GM21717 (cell line): ENCODE measurements at regions not wholly inside any gene's neighbourhood (a gene's known extent, or its start where the extent isn't known, plus 50 kb on each side); places are given as distances from the start of the nearest gene placed in this dataset.

ENCODE experiments used
- ATAC-seq: cut with Tn5 transposase; IDR thresholded peaks from one replicate; pipeline ENCODE4 v1.9.1; 2021; ENCODE audit warnings: mild to moderate bottlenecking, moderate library complexity; ENCODE audit not compliant: unreplicated experiment

DNA sequence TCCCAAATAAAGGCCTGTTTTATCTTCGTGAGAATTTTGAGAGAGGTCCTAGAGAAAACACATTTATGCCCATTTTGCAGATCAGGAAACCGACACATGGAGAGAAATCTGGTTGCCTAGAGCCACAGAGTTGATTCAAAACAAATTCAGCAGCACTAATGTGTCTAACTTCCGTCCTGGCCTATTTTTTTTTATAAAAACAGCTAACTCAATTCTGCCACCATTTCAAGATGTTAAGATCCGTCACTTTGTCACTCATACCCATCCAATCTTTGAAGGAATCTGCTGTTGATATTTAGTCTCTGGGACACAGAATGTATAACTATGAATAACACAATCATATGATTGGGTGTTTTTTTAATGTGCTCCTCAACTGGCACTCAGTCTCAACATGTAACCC, 611.1 kb upstream of the ARID1B start:
- ATAC-seq: no peak

DNA sequence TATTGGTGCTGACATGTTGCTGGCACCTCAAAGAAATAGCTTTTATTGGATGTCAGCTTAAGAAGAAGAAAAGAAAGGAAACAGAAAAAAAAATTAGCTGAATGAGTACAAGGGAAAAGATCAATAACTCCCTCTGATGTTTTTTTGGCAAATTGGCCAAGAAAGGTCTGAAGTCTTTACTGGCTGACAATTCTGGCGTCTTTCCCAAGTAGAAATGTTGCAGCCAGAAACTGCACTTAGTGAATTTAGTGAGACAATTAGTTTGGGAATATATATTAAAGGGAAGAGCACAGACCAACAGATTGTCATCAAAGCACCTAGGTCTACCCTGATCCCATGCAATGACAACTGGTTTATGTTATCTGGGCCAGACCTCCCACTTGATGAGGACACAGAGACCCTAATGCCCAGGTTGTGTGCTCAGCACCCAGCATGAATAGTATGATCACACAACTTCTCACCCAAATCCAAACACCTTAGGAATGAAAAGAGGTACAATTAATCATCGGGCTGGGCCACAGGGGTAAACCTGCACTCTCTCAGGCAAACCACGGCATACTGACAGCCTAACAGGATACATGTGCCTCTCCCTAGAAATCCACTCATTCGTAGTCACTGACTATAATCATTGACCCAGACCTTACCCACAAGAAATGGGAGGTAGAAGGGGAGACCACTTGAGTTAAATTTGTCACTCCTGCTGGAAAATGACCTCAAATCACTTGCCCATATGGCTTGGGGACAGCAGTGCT, 612.3 kb upstream of the ARID1B start:
- no peak for ATAC-seq

DNA sequence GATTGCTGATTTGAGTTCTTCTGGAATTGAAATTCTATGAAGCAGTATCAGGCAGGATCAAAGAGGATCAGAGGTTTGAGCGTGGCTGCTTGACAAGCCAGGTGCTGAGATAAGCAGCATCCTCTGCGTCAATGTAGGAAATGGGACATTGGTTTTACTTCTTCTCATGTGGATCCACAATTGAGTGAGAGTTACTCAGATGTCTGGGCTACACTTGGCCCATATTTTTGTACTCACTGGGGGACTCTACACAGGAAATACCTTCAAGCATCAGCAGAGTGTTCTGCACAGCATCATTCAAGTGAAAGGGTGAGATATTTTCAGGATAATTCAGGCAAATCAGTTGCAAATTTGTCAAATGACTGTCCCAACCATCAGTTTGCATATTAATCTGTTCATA, 613.9 kb upstream of the ARID1B start:
- ATAC-seq: no peak

DNA sequence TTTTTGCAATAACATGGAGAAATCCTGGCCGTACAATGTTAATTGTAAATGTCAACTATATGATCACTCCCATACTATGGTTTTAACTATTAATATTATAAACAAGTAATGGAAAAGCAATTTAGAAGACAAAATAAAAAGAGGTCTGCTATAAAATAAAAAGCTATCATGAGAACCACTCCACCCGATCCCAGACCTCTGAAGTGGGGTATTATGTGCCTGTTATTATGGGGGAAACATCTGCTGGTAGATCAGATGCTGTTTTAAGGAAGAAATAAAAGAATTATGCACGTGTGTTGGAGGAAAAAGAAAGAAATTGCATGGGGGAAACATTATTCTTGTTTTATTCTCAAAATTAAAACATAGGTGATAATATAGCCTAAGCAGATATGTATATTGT, 615.7 kb upstream of the ARID1B start:
- ATAC-seq: no peak

DNA sequence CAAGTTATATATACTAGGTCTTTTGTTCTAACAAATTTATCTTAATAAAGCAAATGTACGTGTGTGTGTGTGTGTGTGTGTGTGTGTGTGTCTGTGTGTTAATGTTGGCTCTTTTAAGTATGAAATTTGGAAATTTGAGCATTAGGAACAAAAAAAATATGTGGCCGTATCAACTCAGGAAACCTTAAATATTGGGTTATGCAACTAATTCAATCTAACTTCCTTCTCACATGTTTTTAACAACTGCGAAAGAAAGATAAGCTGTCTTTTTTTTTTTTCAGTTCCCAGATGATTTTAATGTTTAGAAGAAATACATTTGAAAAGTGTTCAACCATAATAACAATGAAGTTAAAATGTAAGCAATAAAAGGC, 616.4 kb upstream of the ARID1B start:
- no peak for ATAC-seq

DNA sequence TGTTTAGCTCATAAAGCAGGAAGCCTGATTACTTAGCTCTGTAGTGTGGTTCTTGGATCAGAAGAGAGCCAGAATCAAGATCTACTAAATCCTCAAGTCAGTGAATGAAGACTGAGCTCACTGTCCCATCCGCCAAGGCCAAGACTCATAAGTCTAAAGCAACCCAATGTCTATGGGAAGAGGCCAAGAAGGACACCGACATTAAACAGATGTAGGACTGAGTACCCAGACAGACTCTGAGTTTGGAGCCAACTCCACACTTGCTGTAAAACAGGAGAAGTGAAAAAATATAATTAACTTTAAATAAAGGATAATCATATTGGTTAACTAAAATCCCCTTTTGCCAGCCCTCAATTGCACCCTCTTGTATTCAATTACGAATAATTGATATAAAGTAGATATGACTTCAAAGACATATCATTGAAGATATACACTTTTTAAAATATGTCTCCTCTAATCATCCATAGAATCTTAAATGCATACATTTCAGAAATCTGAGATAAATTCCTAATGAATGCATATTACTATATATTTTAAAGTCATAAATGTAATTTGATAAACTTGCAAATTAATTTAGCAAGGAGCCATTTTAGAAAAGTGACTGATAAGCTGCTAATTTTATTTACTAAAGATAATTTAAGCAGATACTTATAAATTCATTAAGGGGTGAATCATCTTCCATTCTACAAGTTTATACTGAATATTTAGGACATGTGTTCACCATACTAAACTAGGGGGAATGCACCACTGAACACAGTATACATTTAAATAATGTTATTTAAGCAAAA, 617.0 kb upstream of the ARID1B start:
- ATAC-seq: no peak

DNA sequence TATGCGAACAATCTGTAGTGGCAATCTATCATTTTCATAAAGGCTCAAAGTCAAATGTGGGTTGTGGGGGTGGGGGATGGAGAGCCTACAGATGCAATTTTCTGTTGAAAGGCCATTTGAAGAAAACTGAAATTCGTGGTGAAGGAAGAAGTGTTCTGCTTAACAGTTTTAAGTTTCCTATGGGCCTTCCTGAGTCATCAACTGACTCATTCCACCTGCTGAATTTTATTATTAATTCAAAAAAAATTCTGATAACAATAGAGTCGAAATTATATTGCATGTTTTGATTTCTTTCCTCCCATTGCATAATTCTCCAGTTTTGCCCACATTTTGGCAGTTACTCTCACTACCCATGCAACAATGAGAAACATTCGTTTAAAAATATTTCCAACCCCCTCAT, 622.3 kb upstream of the ARID1B start:
- no peak for ATAC-seq

DNA sequence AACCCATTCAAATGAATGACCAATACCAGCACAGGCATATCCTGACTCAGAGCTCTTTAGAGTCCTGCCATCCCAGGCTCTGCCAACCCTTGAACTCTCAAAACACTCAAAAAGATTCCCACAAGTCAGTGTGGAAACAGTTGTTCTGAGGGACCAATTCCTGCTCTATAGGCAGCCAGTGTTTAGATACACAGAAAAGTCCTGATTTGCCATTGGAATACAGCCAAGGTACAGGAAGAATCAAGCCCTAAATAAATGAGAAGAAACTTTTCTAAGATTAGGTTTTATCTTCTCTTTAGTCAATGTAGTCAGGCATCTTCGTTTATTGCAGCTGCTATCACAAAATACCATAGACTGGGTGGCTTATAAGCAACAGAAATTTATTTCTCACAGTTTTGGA, 626.8 kb upstream of the ARID1B start:
- ATAC-seq: no peak

DNA sequence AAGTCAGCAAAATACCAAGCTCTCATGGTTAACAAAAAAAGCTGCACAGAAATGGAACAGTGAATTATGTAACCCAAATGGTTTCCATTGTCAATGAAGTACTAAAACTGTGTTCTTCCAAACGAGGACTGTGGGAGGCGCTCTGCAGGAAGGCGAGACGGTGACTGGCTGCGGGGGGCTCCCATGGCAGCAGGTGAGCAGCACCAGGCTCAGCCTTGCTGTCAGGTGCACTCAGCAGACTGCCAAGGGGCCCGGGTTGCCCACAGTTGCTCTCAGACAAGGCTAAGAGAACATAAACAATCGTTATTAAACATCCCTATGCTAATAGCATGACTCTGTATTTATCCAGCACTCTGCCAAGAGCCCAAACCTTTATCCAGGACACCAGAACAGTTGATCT, 630.3 kb upstream of the ARID1B start:
- no peak for ATAC-seq

DNA sequence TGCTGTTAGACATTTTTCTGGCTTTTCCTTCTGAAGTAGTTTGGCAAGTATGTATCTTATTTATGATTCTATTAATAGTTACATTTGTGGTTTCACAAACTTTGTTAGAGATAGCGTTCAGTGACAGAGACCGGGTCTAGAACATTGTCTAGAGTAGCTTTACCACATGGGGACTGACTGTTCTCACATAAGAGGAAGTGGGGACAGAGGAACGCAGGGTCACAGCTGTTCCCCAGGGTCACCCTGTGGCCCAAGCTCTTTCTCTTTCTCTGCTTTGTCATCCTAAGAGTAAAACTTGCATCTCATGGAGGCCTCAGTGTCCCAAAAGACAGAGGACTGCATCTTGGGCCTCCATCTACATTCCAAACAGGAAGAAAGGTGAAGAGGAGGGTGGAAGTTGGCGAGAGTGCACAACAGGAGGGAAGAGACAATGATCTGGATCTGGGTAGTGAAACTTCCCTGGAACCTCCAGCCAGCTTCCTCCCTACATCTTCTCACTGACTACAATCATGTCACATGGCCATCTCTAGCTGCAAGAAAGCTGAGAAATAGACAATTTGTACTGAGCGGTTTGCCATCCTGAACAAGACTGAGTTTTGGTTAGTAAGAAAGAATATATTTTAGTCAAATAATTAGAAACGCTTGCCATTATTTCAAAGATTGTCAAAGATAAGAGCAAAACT, 645.8 kb upstream of the ARID1B start:
- ATAC-seq: peak; percentile 69

DNA sequence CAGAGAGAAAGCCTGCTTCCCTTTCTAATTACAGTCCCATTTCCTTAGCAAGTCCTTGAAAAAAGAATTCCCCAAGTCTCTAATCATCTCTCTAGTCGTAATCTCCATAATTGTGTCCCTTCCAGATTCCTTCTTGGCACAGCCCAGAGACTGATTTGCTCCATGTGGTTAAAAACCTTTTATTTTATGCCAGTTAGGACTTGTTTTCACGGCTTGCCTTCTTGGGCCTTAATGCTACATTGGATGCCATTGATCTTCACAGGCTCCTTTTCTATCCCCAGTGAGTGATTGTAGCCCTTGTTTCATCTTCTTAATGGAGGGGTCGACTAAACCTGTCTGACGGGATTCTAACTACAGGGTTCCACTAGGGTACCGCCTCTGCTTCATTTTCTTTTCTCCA, 650.6 kb upstream of the ARID1B start:
- no peak for ATAC-seq

DNA sequence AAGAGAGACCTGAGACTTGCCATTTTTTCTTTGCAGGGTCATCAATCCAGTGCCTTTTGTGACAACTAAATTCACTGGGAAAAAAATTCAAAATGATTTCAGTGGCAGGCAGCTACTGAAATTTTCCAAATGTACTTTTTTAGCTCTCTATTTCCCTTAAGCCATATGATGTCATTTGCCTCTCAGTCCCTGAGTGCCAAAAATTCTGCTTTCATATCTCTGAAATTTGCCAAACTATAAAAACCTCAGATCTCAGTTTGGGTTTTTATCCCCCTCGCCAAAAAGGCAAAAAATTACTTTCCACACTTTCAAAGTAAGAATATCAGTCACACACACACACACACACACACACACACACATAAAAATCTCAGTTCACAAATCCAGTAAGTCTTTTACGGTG, 651.3 kb upstream of the ARID1B start:
- ATAC-seq: no peak

DNA sequence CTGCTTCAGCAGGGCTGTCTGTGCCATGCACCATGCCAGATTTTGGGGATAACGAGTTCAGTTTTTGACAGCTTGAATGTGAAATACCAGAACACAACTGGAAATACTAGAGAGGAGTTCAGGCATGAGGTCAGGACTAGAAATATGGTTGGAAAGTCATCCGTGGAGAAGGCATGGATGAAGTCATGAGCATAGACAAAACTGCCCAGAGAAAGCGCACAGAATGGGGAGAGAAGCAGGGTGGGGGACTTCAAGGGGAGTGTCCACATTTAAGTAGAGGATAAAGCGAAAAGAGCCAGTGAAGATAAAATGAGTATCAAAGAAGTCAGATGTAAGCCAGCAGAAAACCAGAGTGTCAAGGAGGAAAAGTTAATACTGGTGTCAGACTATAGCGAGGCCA, 653.4 kb upstream of the ARID1B start:
- no peak for ATAC-seq

DNA sequence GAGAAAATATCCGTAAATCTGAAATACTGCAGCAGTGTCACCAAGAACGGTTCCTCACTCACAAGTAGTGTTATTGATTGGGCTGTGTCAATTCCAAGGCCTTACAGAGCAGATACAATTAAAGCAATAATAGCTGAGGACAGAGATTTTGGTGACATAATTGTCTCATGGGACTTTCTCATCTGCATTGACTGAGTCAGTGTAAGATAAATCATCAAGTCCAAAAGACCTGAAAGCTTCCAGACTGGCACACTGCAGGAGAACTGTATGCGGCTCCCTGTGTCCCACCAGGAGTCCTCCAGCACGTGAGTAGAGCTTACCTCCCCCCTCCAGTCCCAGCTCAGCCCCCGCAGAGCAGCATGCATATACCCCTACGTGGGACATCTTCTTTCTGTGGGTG, 655.2 kb upstream of the ARID1B start:
- ATAC-seq: no peak

DNA sequence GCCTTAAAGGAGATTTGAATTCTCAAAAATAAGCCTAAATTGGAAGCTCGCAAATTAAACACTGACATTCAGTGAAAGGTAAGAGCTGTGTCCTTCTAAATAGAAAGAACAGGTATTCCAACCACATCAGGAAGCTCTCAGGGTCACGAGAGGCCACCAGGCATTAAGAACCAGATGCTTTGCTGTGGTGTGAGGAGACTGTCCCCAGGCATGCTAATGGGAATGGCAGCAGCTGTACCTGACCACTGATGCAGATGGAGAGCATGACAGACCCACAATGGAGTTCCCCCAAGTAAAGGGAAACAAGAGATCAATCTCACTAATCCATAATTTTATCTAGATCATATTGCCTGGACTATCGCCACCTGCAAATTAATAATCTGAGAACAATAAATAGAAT, 658.9 kb upstream of the NOX3 start:
- no peak for ATAC-seq

DNA sequence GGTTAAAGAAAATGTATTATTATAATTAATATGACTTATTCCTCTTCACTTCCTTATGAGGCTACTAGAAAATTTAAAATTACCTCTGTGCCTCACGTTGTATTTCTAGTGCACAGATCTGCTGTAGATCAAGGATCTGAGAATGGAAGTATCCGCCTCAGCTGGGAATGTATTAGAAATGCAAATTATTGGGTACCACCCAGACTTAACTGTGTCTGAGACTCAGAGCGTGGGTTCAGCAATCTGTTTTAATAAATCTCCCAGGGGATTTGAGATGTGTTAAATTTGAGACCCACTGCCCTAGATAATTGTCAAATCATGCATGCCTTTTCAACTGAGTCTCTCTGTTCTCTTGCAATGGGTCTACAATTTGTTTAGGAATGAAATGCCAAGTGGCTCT, 658.0 kb upstream of the NOX3 start:
- no peak for ATAC-seq

DNA sequence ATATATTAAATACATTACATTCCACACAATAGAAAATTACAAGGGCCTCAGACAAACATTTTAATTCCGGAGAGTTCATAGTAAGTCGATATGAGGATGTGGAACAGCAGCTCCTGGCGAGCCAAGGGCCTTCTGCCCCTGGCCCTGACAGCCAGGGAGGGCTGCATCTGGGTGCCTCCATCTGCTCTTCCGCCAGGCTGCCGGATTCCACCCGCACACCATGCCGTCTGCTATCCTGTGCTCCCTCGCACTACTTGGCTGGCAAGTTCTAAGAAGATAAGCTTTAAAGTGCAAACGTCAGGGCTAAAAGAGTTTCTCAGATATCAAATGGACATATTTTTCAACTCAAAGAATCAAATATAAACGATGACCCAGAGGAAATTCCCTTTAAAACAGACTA, 656.3 kb upstream of the NOX3 start:
- ATAC-seq: no peak

DNA sequence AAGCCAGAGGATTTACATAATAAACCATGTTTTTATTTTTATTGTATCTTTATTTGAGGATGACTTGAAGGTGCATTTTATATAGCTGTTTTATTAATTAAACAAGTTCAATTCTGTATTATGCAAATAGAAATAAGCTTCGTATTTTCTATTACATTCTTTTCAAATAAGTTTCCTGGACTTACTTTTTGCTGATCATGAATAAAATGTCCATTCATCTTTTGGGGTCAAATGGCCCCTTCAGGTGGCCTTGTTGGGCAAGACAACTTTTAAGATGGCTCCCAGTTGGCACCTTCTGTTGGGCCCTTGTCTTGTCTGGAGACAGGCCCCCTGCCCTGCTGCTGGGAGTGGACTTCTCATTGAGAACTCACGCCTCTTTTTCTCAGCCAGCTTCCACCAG, 654.6 kb upstream of the NOX3 start:
- ATAC-seq: no peak

DNA sequence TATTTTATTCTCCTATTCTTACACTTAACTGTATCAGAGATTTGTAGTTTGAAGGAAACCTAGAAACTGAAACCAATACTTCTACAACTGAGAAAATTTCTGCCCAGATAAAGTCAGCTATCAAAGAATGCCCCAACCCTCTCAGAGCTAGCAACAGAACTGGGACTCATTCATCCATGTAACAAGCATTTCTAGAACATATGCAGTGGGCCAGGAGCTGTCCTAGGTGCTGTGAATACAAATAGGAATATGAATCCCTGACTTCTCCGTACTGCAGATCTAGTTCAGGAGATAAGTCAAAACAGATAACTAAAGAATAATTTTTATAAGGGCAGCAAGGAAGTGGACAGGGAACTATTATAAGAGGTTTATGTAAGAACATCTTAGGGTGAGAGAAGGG, 654.1 kb upstream of the NOX3 start:
- no peak for ATAC-seq

DNA sequence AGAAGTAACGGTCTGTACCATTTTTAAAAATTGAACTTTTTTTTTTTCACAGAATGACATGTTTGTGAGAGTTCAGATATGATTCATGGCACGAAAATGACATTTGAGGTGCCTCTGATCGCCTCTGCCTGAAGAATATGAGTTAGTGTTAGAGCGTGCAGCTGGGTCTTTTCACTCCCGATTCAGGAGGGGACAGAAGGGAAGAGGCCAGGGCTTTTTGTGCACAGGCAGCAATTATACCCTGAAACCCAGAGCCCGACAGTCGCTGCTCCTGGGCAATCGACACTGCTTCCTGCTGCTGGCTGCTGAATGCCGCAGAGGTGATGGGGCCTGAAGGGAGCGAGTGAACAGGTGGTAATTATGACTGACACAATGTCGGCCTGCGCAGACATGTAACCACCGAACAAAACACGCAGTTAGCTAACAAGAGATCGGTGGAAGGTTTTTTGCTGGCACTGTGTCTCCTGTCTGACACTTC, 652.0 kb upstream of the NOX3 start:
- ATAC-seq: no peak

DNA sequence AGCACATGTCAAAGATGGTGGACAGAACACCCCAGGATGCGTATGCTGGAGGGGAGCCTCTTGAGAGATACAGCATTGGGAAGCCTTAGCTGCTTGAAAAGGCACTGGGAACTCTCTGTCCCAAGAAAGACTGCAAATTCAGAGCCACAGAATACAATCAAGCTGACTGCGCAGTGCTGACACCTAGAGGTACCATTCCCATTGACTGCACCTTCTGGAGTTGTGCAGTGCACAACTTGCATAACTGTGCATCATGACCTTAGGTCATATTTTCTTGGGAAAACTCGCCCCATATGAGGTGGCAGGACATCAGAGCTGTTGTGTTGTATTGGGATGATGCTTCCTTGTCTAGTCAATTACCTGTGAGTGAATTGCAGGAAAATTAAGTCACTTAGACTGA, 646.5 kb upstream of the NOX3 start:
- ATAC-seq: no peak

DNA sequence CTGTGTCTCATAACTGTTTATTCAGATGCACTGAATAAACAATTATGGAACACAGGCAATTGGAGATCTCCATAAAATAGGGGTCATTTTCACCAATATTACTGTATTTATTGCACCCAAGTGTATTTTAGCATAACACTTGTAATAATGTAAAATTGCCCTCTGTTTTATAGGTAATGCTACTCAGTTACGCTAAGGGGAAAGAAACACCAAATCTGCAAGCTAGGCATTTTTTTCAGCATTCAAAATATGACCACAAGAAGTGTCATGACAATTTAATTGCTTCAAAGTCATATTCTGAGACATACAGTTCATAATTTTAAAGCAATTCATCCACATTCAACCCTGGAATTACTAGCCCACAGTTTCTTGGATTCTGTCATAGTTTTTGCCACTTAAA, 643.2 kb upstream of the NOX3 start:
- ATAC-seq: no peak
